ENCODE measurements at regions not wholly inside any gene's neighbourhood (a gene's known extent, or its start where the extent isn't known, plus 50 kb on each side); places are given as distances from the start of the nearest gene placed in this dataset.

GRCh38 chr10:2899246-2899951, 167.9 kb upstream of the PFKP start (continued):
- TF ChIP-seq REST (IDR thresholded peaks at IDR 0.05; ENCODE audit: unreplicated experiment) = no peak
- TF ChIP-seq STAT1 (IDR thresholded peaks at IDR 0.05; ENCODE audit: unreplicated experiment) = no peak
- TF ChIP-seq CREB1 (CRISPR knock-in tag; IDR thresholded peaks at IDR 0.05; ENCODE audit: low read depth) = no peak
- no peak for TF ChIP-seq JUNB (IDR thresholded peaks at IDR 0.05; ENCODE audit: unreplicated experiment)

- no peak overlapping the region for H3K4me3 ChIP-seq
- no peaks in the 10 kb centered on the region for H3K36me3 ChIP-seq (ENCODE audit: insufficient read depth)
- Mint-ChIP-seq H3K4me3 (no peak overlapping the region), H3K27ac (no peak overlapping the region), H3K9me3 (no peaks in the 10 kb centered on the region; the same call in 2 of the 3 replicates), H3K36me3 (ENCODE audit: low read depth) (no peaks in the 10 kb centered on the region; the same call in 2 of the 3 replicates), H3K4me1 (peaks cover 7% of the 10 kb centered on the region), H3K27me3 (ENCODE audit: insufficient read depth, low read depth, poor library complexity) (no peaks in the 10 kb centered on the region)
- no peaks in the 10 kb centered on the region for H3F3A ChIP-seq (replicated peaks; ENCODE audit: low read depth)
- no peak overlapping the region for H3K4me2 ChIP-seq
- no peak for ATAC-seq
- no peak overlapping the region for H3K27ac ChIP-seq (ENCODE audit: low read depth)
- no peak for DNase-seq (ENCODE audit: low spot score)
- H4K20me1 ChIP-seq (replicated peaks; ENCODE audit: insufficient read depth) = no peaks in the 10 kb centered on the region; the same call in 1 of the 2 replicates
- H3K4me1 ChIP-seq (ENCODE audit: insufficient read depth) = no peaks in the 10 kb centered on the region
- no peaks in the 10 kb centered on the region for H3K9me2 ChIP-seq (ENCODE audit: insufficient read depth)
- no peaks in the 10 kb centered on the region for H3K27me3 ChIP-seq (ENCODE audit: insufficient read depth)
- no peak for TF ChIP-seq REST (IDR thresholded peaks at IDR 0.05; ENCODE audit: unreplicated experiment)
- no peak for TF ChIP-seq ZNF331 (CRISPR knock-in tag; IDR thresholded peaks at IDR 0.05; ENCODE audit: low read depth)
- TF ChIP-seq JUNB (IDR thresholded peaks at IDR 0.05; ENCODE audit: unreplicated experiment) = no peak
- no peak for TF ChIP-seq STAT1 (IDR thresholded peaks at IDR 0.05; ENCODE audit: unreplicated experiment)
- no peaks in the 10 kb centered on the region for H3K79me2 ChIP-seq (replicated peaks; ENCODE audit: insufficient read depth)
- H2AFZ ChIP-seq = no peak overlapping the region
Measured at GRCh38 chr10:2898509-2898860, 168.9 kb upstream of the PFKP start.
